HG02798 (cell line): ENCODE measurements at regions not wholly inside any gene's neighbourhood (a gene's known extent, or its start where the extent isn't known, plus 50 kb on each side); places are given as distances from the start of the nearest gene placed in this dataset.
"Not testable (repeated sequence)": the region's sequence is repeated elsewhere in the genome, so short reads cannot be mapped to it uniquely, and the experiment has no call there.

Experiments
- ATAC-seq: cut with Tn5 transposase; IDR thresholded peaks from one replicate; pipeline ENCODE4 v1.9.1; 2021; ENCODE audit warnings: mild to moderate bottlenecking; ENCODE audit not compliant: unreplicated experiment, poor library complexity

DNA sequence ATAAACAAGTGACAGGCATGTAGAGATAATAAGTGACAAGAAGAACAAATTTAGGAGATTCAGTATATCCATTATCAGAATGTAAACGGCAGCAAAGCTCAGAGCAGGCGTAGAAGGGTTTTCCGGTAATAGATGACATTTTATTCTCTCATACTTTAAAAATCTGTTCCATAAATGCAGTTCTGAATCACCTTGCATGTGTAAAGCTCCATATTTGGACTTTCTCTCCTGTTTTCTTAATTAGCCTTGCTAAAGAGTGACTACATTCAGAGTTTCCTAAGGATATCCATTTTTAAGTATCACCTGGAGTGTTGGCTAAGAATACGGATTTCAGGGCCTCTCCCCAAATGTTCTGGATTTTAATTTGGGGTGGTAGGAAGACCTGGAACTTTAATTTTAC lies 122.0 kb downstream of the SPP2 start:
- no peak for ATAC-seq

DNA sequence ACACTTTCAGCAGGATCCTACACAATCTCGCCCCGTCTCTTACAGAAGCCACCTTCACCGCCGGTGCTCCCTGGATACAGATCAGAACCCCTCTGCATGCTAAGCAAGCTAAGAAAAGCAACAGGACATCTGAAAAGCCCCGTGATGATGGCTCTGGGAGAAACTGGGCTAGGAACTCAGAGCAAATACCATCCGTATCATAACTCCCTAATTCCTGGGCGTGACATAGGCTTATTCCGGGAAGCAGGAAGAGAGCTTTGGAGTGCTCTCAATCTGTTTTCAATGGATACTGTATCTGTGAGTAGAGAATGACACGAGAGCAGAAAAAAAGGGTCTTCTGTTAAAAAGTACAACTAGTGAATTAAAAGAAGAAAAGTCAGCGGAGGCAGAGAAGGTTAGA lies 121.6 kb downstream of the SPP2 start:
- no peak for ATAC-seq

DNA sequence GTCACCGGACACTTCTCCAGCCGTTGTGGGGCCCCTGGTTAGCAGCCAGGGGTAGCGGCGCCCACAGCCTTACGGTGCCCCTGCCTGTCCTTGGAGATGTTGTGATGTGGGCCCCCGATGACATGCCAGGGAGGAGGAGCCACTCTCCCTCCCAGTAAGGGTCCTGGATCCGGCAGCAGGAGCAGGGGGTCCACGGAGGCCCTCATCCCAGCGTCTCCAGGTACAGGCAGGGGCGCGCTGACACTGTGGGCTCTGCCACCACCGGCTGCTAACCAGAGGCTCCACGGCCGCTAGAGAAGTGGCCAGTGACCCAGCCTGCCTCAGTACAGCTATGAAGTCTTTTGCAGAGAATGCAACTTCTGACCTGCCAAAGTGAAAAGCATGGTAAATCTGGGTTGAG lies 121.2 kb downstream of the SPP2 start:
- no peak for ATAC-seq

DNA sequence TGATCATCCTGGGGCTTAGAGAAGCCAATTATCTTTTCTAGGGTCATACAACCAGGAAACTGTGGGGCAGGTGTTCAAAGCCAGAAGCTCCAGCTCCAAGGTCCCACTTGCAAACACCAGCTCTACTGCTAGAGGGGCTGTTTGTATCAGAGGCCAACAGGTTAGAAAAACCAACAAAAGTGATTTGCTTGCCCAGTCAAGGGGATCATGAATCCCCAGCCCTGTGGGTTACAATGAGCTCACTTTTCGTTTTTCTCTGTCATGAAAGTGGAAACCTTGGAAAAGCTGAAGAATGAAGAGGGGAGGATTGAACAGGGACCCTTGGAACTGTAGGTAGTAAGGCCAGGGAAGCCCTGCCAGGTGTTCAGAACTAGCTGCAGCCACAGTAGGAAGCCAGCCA lies 119.2 kb downstream of the SPP2 start:
- no peak for ATAC-seq

DNA sequence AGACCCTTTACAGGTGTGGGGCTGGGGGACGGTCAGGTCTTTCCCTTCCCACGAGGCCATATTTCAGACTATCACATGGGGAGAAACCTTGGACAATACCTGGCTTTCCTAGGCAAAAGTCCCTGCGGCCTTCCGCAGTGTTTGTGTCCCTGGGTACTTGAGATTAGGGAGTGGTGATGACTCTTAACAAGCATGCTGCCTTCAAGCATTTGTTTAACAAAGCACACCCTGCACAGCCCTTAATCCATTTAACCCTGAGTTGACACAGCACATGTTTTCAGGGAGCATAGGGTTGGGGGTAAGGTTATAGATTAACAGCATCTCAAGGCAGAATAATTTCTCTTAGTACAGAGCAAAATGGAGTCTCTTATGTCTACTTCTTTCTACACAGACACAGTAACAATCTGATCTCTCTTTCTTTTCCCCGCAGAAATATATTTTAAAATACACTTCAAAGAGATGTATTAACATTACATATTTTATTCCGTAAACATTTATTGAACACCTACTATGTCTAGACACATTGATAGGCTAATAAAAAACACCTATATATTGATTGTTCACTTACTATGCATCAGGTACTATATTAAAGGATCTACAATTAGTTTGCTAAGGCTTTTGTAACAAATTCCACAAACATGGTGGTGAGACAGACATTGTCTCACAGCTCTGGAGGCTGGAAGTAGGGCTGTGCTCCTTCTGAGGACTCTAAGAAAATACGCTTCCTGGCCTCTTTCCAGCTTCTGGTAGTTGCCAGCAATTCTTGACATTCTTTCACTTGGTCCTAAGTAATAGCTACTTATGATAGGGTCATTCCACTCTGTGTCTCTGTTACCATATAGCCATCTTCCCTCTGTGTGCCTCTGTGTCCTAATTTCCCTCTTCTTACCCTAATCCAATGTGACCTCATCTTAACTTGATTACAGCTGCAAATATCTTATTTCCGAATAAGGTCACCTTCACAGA lies 118.4 kb downstream of the SPP2 start:
- not testable (repeated sequence) for ATAC-seq

DNA sequence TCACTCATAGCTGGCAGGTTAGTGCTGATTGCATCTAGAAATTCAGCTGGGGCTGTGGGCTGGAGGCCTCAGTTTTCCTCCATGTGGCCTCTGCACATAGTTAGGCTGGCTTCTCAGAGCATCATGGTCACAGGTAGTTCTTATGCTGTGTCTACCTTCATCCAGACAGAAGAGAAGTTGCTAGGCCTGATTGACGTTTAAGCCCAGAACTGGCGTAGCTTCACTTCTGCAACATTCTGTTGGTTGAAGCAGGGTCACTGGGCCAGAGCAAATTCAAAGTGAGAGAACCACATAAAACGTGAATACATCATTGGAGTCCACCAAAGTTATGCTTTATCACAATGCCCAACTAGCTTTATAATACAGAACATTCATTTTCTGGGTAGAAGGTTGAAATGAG lies 116.0 kb downstream of the SPP2 start:
- ATAC-seq, result no peak

DNA sequence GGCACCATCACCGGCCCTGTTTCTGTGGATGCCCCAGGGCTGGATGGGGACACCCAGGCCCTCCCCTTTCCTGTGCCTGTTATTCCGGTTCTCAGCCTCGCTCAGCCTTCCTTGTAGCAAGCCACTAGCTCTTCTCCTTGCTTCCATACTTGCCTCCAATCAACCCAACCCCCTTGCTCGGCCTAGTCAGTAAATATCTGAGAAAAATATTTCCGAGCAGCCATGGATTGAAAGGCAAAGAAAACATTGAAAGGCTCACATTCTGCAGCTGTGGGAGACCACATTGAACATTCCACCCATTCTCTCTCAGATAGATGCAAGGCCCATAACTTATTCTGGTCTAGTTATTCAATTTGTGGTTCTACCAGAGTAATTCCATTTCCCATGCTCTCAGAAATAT lies 114.9 kb downstream of the SPP2 start:
- ATAC-seq, result no peak

DNA sequence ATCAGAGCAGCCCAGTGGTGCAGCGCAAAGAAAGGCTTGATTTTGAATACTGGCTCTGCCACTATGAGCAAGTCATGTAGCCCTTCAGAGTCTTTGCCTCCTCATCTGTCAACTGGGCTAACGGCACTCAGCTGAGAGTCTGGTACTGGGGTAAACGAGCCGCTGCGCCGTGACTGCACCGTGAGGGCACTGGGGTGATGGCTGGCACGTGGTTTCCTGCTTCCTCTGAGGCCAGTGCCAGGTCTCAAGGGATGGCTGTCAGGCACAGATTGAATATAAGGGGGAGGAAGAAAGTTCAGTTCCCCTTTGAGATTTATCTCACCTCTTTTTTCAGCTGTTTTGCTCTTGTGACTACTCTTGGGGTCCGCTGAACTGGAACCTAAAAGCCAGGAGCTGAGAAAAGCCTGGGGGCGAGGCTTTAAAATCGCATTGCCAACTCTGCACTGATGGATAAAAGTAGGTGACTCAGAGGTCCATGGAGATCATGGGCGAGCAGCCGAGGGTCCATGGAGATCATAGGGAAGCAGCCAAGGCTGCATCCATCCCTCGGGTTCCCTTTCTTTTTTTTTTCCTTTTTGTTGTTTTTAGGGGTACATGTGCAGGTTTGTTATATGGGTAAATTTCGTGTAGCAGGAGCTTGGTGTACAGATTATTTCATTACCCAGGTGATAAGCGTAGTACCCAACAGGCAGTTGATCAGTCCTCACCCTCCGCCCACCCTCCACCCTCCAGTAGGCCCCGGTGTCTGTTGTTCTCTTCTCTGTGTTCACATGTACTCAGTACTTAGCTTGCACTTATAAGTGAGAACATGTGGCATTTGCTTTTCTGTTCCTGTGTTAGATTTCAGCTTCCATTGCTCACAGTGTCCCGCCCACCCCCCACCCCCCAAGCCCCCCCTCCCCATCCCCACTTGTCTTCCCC lies 114.3 kb downstream of the SPP2 start:
- ATAC-seq, result no peak

DNA sequence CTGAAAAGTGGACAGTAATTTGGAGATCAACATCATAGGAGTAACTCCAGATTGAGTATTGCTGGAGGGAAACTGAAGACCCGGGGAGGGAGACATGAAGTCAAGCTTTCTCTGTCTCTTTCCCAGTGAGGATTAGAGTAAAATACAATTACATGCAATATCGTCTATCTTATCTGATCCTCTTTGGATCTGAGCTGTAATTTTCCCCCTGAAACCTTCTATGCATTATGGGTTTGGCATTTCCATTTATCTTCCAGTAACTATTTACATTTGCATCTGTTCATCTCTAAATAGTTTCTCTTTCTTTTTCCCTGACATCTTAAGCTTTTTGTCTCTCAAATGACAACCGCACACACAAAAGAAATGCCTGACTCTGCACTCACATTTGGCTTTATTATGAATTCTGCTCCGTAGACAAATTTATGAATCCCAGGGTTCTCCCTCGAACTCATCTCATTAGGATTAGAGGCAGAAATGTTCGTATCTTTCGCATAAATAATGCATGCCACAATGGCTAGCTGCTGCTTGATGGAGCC lies 113.1 kb downstream of the SPP2 start:
- no peak for ATAC-seq

DNA sequence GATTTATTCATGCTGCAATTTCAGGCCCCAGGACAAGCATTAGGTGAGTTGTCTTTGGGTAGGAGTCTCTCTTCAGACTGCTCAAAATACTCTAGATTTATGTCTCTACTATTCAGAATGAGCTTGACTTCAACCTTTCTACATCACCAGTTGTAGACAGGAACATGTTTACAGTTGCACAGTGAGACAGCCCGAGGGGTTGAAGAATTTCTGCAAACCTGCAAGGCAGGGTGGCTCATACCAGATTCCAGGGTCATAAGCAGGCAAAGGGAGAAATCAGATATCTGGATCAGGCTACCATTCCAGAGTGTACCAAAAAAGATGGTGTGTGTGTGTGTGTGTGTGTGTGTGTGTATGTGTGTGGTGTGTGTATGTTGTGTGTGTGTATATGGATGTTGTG lies 112.4 kb downstream of the SPP2 start:
- ATAC-seq, result no peak

DNA sequence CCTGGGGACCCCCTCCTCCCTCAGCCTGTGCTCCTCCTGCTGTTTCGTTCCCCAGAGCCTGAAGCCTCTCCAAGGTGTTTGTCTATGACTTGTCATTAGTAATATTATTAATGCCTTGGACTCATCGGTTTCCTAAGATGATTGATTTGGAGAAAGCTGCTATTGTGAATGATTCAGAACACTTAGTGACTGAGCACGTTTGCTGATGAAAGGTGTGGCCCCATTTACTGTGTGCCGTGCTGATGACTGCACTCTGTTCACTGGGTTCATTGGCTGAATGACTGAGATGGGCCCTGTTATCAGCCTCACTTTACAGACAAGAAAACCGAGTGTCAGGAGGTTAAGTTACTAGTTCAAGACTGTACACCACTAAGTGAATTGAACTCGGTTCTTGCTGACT lies 111.4 kb downstream of the SPP2 start:
- no peak for ATAC-seq

DNA sequence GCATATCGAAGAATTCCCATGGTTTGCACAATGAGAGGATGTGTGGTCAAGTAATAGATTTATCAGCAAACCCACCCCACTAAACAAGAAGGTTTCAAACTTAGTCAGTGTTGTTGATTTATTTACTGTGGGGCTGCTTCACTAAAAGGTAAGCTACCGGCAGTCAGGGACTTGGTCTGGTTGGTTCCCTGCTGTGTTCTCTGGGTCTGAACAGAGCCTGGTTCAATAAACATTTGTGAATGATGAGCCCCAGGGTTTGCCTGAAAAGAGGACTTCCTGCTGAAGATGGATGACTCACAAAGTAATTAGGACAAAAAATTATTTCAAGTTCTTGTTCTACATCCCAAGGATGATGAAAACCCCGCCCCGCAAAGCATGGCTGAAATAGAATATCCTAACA lies 108.3 kb downstream of the SPP2 start:
- ATAC-seq, result no peak

DNA sequence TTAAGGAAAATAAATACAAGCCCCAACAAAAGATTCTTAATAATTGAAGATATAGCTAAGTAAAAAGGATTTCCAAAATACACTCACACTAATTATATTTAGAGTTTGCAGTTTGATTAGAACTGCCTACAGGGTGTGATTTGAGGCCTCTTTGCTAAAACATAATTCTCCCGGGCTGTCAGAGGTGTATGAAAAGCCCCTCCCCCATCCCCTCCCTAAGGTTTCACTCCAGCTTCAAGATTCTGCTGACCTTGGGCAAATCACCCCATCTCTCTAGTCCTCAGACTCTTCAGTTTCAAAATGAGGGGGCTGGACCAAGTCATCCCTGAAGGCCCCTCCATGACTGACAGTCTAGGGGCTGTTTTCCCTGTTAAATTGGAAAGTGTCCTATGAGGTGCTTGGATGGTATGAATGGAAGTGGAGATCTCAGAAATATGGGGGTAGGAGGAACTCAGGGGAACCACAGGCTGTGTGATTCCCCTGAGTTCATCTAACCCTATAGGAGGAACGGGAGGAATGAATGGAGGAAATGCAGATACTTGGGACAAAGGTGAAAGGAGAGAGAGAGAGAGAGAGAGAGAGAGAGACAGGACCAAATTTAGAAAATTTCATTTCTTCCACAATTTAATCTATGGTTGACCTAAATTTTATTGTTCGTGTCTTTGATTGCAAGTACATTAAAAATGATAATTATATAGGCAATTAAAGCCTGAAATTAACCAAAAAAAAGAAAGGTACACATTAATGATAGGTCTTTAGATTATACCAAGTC lies 107.5 kb downstream of the SPP2 start:
- ATAC-seq, result no peak

DNA sequence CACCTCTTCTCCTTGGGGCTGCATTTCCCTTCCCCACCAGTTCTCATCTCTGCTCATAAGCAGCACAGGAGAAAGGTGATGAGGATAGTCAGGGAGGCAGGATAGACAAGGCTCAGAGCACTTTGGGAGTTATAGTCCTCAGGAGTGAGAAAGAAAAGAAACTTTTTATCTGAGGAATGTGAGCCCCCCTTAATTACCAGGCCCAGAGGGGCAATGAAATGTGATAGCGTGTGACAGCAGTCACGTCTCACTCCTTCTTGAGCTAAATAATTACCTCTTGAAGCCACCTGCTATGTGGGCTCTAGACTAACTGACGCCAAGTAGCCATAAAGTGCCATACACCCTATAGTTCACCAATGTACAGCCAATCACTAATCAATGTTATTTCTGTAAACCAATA lies 105.8 kb downstream of the SPP2 start:
- no peak for ATAC-seq

DNA sequence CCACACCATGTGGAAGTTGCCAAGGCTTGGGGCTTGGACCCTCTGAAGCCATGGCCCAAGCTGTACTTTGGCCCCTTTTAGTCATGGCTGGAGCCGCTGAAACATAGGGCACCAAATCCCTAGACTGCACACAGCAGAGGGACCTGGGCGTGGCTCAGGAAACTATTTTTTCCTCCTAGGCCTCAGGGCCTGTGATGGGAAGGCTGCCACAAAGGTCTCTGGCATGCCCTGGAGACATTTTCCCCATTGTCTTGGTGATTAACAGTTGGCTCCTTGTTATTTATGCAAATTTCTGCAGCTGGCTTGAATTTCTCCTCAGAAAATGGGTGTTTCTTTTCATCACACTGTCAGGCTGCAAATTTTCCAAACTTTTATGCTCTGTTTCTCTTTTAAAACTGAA lies 102.3 kb downstream of the SPP2 start:
- not testable (repeated sequence) for ATAC-seq

DNA sequence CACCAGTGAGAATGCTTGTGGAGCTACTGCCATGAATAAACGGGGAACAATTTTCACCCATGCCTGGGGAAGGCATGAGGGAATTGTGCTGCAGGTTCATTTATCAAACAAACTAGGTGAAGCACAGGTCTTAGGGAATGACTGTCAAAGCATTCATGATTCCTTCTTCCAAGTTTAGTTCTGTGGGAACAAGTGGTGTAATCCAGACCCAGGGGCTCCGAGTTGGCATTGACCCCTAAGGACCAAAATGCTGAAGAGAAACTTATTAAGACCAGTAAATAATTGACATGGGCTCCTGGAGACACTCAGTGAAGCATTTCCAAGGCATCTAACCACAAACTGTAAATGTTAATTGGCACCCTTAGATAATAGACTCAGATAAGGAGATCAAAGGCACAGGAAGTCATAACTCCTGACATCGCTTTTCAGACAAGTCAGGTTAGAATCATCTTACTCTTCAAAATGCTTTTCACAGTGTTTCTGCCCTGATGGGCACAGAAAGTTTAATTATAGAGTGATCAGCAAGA lies 96.9 kb downstream of the SPP2 start:
- no peak for ATAC-seq

DNA sequence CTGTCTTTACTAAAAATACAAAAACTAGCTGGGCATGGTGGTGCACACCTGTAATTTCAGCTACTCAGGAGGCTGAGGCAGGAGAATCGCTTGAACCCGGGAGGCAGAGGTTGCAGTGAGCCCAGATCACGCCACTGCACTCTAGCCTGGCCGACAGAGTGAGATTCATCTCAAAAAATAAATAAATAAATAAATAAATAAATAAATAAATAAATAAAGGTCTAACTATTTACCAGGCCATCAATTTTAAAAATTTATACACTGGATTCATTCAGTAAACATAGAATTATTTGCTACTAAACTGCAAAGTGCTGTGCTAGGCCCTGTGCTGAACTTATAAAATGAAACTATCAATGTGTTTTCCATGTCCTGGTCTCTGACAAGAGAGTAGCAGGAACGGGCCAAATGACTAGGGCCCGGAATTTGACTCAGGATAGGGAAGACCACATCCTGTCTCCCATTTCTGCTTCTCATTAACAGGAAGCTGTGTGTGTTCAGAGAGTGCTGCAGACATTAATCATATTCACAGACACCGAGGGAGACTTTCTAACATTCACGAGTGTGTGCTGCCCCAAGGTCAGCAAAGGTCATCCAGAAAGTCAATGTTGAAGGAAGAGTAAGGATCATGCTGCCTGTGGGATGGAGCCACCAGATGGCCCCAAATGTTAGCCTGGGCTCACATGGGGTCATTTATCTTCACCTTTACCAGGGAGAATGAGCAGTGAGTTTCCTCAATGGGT lies 95.8 kb downstream of the SPP2 start:
- ATAC-seq, result no peak

DNA sequence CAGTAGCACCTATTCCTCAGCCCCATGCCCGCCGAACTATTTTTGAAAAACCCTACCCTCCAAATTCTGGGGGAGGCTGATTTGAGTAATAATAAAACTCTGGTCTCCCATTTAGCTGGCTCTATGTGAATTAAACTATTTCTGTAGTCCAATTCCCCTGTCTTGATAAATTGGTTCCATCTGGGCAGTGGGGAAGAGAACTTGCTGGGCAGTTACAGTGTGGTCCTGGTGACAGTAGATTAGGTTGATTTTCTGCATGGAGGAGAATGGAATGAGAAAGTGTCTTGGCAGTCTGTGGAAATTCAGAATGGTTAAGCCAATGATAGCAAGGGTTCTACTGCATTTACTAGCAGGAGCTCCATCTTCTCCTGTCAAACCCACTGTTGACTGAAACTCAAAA lies 95.0 kb downstream of the SPP2 start:
- ATAC-seq, result no peak

DNA sequence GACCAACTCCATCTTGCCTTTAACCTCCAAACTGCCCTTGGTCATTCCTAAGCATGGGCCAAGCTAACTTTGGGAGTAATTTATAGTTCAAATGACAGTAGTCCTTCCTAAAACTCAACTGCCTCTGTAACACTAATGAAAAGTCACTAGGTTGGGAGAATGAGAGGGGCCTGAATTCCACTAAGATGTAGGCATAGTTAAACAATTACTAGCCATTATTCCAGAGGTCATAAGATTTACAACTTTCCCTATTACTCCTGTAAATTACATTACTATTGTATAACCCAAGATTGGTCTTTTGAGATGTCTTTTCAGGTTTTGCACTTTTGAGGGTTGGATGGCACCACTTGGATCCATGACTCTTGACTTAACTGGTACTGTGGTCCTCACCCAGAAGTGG lies 94.6 kb downstream of the SPP2 start:
- no peak for ATAC-seq
